ENCODE measurements at regions not wholly inside any gene's neighbourhood (a gene's known extent, or its start where the extent isn't known, plus 50 kb on each side); places are given as distances from the start of the nearest gene placed in this dataset.

GRCh38 chr6:96301023-96301422 lies 220.6 kb upstream of the UFL1 start:
- TF ChIP-seq CTCF (IDR thresholded peaks at IDR 0.05) (no peak), POLR2A (IDR thresholded peaks at IDR 0.05) (no peak)

Data from body of pancreas (tissue), 4 donors.